ENCODE measurements at regions not wholly inside any gene's neighbourhood (a gene's known extent, or its start where the extent isn't known, plus 50 kb on each side); places are given as distances from the start of the nearest gene placed in this dataset.
A peak's percentile ranks its signal among the peaks of the same experiment; 100 is the strongest.

GRCh38 chr20:48350313-48350988 lies 477.3 kb downstream of the PREX1 start:
- TF ChIP-seq, protein P1, sequence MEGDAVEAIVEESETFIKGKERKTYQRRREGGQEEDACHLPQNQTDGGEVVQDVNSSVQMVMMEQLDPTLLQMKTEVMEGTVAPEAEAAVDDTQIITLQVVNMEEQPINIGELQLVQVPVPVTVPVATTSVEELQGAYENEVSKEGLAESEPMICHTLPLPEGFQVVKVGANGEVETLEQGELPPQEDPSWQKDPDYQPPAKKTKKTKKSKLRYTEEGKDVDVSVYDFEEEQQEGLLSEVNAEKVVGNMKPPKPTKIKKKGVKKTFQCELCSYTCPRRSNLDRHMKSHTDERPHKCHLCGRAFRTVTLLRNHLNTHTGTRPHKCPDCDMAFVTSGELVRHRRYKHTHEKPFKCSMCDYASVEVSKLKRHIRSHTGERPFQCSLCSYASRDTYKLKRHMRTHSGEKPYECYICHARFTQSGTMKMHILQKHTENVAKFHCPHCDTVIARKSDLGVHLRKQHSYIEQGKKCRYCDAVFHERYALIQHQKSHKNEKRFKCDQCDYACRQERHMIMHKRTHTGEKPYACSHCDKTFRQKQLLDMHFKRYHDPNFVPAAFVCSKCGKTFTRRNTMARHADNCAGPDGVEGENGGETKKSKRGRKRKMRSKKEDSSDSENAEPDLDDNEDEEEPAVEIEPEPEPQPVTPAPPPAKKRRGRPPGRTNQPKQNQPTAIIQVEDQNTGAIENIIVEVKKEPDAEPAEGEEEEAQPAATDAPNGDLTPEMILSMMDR (conservative IDR thresholded peaks at IDR 0.05), result peak; percentile 44
- no peak for TF ChIP-seq ZFX (IDR thresholded peaks at IDR 0.05)

Measured in C4-2B (cell line).